GM18507 (cell line): ENCODE measurements at regions not wholly inside any gene's neighbourhood (a gene's known extent, or its start where the extent isn't known, plus 50 kb on each side); places are given as distances from the start of the nearest gene placed in this dataset.

Experiments used
- DNase-seq: peaks from one replicate; pipeline ENCODE4 v3.0.0; 2011; ENCODE audit warnings: low read depth; ENCODE audit not compliant: insufficient read length; ENCODE audit errors: extremely low spot score
- FAIRE-seq: peaks from 2 replicates; lab custom pipeline; 2011; peaks lifted over from hg19 to GRCh38; lab: Jason Lieb, UNC

- DNase-seq (no peak), FAIRE-seq (no peak)
Measured at GRCh38 chr11:80521592-80521991, 1080.8 kb upstream of the TENM4 start.

GRCh38 chr11:80520507-80520887, 1079.7 kb upstream of the TENM4 start:
- DNase-seq, result no peak
- no peak for FAIRE-seq

- FAIRE-seq (no peak), DNase-seq (no peak)
Measured at GRCh38 chr11:80519596-80520506, 1079.0 kb upstream of the TENM4 start.

- FAIRE-seq, result no peak
- DNase-seq, result no peak
Measured at GRCh38 chr11:80517701-80518100, 1076.9 kb upstream of the TENM4 start.

DNA sequence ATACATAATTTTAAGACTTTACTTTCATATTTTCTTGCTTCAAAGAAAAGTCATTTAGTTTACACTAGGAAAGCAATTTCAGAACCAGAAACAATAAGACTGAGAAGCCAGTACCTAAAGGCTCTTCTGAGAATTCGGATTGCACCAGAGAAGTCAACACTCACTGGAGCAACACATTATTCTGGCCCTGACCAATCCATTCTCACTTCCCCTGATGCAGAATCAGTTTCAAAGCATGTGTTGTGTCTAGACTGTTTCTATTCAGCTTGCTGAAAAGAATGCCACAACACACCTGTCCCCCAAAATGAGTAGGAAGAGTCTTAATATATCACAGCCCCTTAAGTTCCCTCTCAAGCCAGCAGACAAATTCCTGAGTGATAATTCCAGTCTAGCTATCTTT, 1074.3 kb upstream of the TENM4 start:
- no peak for FAIRE-seq

DNA sequence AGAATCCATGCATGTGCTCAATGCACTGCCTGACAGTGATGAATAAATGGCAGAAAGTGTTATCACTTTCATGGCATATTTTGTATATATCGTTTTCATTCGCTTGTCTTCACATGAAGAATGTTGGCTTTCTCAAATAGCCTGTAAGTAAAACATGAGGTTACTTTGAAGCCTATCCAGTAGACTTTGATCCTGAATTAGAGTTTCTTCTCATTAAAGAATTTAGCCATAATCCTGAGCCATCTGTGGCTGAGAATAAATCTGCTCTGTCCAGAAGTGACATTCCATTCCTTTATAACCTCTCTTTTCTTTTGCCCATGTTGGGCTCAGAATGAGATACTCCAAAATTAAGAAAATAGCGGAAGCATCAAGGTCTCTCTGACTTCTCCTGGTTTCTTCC, 1071.7 kb upstream of the TENM4 start:
- no peak for DNase-seq
- FAIRE-seq, result no peak

More for the DNA sequence above, 1074.3 kb upstream of the TENM4 start:
- DNase-seq, result no peak

- FAIRE-seq (no peak), DNase-seq (no peak)
Measured at GRCh38 chr11:80505771-80506170, 1064.9 kb upstream of the TENM4 start.

DNA sequence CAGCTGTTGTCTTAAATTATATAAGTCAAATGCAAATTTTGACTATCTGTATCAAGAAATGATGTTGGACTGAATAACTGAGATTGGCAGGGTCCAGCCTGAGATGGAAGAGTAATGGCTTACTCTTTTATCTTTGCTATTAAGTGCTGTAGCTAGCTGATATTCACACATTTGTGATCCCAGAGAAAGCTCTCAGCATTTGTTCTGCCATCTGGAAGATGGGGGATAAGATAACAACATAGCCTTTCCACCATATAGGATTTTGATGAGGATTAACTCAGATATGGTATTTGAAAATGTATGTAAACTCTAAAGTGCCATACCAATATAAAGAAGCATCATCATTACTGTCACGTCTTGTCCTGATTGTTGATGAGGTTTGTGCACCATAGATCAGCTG, 1063.2 kb upstream of the TENM4 start:
- DNase-seq (no peak), FAIRE-seq (no peak)

DNA sequence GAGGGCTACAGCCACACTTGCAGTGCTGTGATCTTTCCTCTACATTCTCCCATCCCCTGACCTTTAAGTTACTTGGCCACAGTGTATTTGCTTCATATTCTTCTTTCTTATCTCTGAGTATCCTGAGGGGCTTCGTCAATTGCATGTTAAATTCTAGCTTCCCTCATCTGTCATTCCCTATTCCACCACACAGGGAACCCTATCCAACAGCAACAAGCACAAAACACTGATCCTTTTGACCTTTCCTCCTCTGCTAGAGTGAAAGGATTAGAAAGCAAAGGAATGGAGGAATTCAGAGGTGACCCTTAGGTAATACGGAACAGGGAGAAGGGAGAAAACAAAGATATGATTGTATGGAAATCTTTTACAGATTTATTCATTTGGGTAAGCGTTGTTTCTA, 1061.7 kb upstream of the TENM4 start:
- DNase-seq (no peak), FAIRE-seq (no peak)

- DNase-seq (no peak), FAIRE-seq (no peak)
Measured at GRCh38 chr11:80495116-80495515, 1054.3 kb upstream of the TENM4 start.

GRCh38 chr11:80487952-80488351, 1047.1 kb upstream of the TENM4 start:
- DNase-seq (no peak), FAIRE-seq (no peak)

- FAIRE-seq (no peak), DNase-seq (no peak)
Measured at GRCh38 chr11:80486678-80487077, 1045.8 kb upstream of the TENM4 start.

GRCh38 chr11:80477178-80477577, 1036.3 kb upstream of the TENM4 start:
- no peak for DNase-seq
- FAIRE-seq, result no peak

GRCh38 chr11:80473562-80473961, 1032.7 kb upstream of the TENM4 start:
- FAIRE-seq (no peak), DNase-seq (no peak)

DNA sequence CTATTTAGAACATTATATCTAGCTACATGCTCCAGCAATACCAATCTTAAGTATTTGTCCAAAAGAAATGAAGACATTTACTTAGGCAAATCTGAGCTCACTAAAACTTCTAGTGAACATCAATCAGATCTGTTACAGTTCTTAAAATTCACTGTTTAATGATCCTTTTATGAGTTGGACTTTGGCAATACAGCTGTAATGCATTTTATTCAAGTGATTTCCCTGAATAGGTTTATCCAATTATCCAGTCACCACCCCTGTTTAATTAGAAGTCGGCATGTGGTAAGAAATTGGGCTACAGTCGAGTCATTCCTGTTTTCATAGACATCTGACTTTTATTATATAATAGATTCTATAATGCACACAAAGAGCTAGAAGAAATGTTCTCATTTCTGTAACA, 1029.0 kb upstream of the TENM4 start:
- no peak for FAIRE-seq
- no peak for DNase-seq

- no peak for DNase-seq
Measured at GRCh38 chr11:80466570-80466969, 1025.7 kb upstream of the TENM4 start.

GRCh38 chr11:80462211-80462610, 1021.4 kb upstream of the TENM4 start:
- FAIRE-seq, result no peak
- DNase-seq, result peak; percentile 0

More at GRCh38 chr11:80466570-80466969, 1025.7 kb upstream of the TENM4 start:
- no peak for FAIRE-seq

- no peak for DNase-seq
- FAIRE-seq, result no peak
Measured at GRCh38 chr11:80458376-80458775, 1017.5 kb upstream of the TENM4 start.

- FAIRE-seq, result no peak
Measured at GRCh38 chr11:80457823-80458222, 1017.0 kb upstream of the TENM4 start.

GRCh38 chr11:80455818-80456217, 1015.0 kb upstream of the TENM4 start:
- no peak for FAIRE-seq
- DNase-seq, result no peak

More at GRCh38 chr11:80457823-80458222, 1017.0 kb upstream of the TENM4 start:
- DNase-seq, result no peak

DNA sequence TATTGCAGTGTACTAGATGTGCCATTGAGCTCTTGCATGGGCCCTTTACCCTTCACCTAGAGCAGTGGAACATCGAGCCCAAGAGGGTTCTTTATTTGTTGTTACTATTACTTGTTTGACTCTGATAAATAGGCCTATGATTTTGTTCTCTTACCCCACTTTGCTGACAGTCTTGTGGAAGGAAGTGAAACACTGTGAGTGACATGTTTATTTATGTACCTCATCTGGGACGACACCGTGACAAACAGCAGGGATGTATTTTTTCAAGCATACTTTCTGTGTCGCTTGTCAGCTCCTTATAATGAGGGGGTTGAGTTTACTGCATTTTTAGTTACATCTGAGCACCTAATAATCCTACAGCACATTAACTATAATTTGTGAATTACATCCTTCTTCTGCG, 1010.3 kb upstream of the TENM4 start:
- DNase-seq (no peak), FAIRE-seq (no peak)
